ENCODE measurements at regions not wholly inside any gene's neighbourhood (a gene's known extent, or its start where the extent isn't known, plus 50 kb on each side); places are given as distances from the start of the nearest gene placed in this dataset.

DNA sequence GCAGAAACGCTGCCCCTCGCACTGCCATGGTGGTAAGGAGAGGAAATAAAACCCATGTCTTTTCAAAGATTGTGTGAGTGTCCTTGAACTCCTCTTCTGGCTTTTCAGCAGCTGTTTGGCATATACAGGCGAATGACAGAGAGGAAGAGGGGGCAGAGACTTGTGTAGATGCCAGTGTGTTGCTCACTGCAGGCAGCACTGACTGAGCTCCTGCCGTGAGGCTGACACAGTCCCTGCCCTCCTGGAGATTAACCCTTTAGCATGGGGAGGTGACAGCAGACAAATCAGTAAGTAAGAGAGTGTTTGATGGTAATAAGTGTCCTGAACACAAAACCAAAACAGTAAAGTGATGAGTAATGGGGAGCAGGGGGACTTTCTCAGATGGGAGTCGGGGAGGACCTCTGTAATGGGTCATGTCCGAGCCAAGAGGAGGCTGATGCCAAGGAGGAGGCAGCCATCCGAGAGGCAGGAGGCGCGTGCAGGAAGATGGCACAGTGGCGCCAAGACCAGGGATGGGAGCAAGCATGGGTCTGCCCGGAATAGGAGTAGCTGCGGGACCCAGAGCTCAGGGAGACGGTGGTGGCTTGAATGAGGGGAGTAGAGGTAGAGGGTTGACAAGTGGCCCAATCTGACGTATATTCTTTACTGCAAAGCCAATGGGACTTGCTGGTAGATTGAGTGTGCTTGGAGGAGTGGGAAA is 182.2 kb downstream of the FOXO1 start:
- peaks cover 2% of the 10 kb centered on the region for H3K27me3 Mint-ChIP-seq (ENCODE audit: unreplicated experiment)
- peaks cover 5% of the 10 kb centered on the region for H3K9me3 Mint-ChIP-seq (ENCODE audit: unreplicated experiment)
- TF ChIP-seq, protein P1, sequence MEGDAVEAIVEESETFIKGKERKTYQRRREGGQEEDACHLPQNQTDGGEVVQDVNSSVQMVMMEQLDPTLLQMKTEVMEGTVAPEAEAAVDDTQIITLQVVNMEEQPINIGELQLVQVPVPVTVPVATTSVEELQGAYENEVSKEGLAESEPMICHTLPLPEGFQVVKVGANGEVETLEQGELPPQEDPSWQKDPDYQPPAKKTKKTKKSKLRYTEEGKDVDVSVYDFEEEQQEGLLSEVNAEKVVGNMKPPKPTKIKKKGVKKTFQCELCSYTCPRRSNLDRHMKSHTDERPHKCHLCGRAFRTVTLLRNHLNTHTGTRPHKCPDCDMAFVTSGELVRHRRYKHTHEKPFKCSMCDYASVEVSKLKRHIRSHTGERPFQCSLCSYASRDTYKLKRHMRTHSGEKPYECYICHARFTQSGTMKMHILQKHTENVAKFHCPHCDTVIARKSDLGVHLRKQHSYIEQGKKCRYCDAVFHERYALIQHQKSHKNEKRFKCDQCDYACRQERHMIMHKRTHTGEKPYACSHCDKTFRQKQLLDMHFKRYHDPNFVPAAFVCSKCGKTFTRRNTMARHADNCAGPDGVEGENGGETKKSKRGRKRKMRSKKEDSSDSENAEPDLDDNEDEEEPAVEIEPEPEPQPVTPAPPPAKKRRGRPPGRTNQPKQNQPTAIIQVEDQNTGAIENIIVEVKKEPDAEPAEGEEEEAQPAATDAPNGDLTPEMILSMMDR (IDR thresholded peaks at IDR 0.05; ENCODE audit: partially characterized antibody, unreplicated experiment) = no peak
- H3K27ac Mint-ChIP-seq (ENCODE audit: unreplicated experiment) = no peak overlapping the region
- H3K4me1 Mint-ChIP-seq (ENCODE audit: low read depth, unreplicated experiment) = peaks cover 2% of the 10 kb centered on the region
- H3K4me3 Mint-ChIP-seq (ENCODE audit: unreplicated experiment) = no peak overlapping the region
- H3K36me3 Mint-ChIP-seq (ENCODE audit: unreplicated experiment) = peaks cover 7% of the 10 kb centered on the region
- DNase-seq = no peak

DNA sequence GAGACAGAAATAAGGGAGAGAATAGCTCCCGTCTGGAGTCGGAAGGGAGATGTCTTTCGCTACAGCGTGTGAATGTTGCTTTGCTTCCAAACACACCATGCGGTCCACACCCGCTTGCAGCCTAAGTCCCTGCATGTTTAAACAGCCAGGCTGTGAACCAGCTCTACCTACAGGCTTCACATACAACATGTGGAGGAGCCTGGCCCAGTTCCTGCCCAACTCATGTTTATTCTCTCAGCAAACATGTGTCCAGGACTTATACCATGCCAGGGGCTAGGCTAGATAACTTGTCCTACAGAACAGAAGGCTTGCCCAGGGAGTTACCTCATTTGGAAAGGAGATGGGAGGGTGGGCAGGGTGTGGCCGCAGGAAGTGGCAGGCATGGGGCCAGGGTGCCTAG is 181.5 kb downstream of the FOXO1 start:
- no peak overlapping the region for H3K27ac Mint-ChIP-seq (ENCODE audit: unreplicated experiment)
- H3K27me3 Mint-ChIP-seq (ENCODE audit: unreplicated experiment) = peaks cover 3% of the 10 kb centered on the region
- peaks cover 6% of the 10 kb centered on the region for H3K4me1 Mint-ChIP-seq (ENCODE audit: low read depth, unreplicated experiment)
- H3K4me3 Mint-ChIP-seq (ENCODE audit: unreplicated experiment) = no peak overlapping the region
- H3K9me3 Mint-ChIP-seq (ENCODE audit: unreplicated experiment) = peaks cover 8% of the 10 kb centered on the region
- H3K36me3 Mint-ChIP-seq (ENCODE audit: unreplicated experiment) = peaks cover 7% of the 10 kb centered on the region
- TF ChIP-seq, protein P1 (IDR thresholded peaks at IDR 0.05; ENCODE audit: partially characterized antibody, unreplicated experiment) = no peak
- no peak for DNase-seq

DNA sequence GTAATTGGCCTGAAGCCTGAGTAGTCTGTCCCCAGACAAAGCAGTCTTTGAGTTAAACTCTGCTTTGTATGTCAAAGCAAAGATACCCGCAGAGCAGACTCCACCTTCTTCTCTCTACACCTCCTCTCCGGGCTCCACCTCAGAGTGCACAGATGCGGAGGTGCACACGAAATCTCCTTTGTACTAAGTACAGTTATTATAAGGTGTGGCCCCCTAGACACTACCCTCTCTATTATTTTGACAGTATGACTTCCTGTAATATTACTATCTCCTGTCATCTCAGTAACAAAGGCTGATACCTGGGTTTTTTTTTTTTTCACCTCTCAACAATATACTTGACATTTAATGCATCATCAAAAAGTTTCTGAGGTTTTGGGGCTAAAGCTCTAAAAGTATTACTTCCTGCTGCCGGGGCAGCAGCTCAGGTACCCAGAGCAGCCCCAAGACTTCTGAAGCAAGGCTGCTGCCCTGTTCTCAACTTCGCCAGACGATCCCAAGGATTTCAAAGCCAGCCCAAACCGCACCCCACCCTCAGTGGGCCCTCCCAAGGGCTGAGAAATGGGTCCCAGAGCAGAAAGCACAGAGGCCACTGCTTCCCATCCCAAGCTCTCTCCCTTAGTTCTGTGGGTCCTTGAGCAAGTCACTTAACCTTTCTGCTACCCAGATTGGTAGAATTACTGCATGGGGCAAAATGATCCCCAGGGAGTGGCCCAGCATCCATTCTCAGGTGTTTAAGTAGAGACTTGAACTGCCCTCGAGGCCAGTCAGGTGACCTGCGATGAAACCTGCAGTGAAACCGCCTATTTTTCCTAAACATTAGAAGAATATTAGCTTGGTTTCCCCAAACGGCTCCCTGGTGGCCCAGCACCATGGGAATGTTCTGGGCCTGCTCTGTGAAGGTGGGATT is 180.6 kb downstream of the FOXO1 start:
- DNase-seq = no peak
- Mint-ChIP-seq H3K36me3 (ENCODE audit: unreplicated experiment) (peaks cover 7% of the 10 kb centered on the region), H3K4me3 (ENCODE audit: unreplicated experiment) (no peak overlapping the region), H3K27ac (ENCODE audit: unreplicated experiment) (no peak overlapping the region), H3K9me3 (ENCODE audit: unreplicated experiment) (peaks cover 8% of the 10 kb centered on the region), H3K27me3 (ENCODE audit: unreplicated experiment) (peaks cover 3% of the 10 kb centered on the region), H3K4me1 (ENCODE audit: low read depth, unreplicated experiment) (peaks cover 8% of the 10 kb centered on the region)
- TF ChIP-seq, protein P1 (IDR thresholded peaks at IDR 0.05; ENCODE audit: partially characterized antibody, unreplicated experiment) = no peak

DNA sequence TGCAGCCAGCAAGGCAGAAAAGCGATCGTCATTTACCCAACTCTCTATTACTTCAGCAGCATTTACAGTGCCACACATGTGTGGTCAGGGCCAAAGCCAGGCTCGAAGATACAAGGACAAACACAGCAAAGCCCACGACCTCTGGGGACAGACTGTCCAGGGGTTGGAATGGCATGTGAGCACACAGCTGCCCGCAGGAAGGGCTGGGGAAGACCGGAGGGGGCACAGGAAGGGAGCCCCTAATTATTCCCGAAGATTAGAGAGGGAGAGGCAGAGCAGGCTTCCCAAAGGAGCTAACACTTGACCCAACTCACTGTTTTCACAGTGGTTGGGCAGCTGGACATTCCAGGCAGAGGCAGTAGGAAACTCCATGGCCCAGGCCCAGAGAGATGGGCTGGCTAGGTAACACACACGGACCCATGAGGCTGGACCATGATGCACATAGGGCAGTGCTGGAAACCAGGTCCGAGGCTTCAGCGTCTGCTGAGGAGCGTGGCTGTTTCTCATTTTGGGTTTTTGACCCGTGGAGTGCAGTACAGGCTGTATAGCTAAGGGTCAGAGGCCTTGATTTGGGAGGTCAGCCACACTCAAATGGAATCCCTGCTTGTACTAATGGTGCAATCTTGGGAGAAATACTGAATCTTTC is 179.8 kb downstream of the FOXO1 start:
- H3K36me3 Mint-ChIP-seq (ENCODE audit: unreplicated experiment) = peaks cover 7% of the 10 kb centered on the region
- H3K9me3 Mint-ChIP-seq (ENCODE audit: unreplicated experiment) = peaks cover 8% of the 10 kb centered on the region
- H3K27ac Mint-ChIP-seq (ENCODE audit: unreplicated experiment) = no peak overlapping the region
- H3K4me1 Mint-ChIP-seq (ENCODE audit: low read depth, unreplicated experiment) = peaks cover 12% of the 10 kb centered on the region
- TF ChIP-seq, protein P1 (IDR thresholded peaks at IDR 0.05; ENCODE audit: partially characterized antibody, unreplicated experiment) = no peak
- H3K27me3 Mint-ChIP-seq (ENCODE audit: unreplicated experiment) = peaks cover 1% of the 10 kb centered on the region
- H3K4me3 Mint-ChIP-seq (ENCODE audit: unreplicated experiment) = no peak overlapping the region
- DNase-seq = no peak

Measured in glutamatergic neuron (in vitro differentiated cells).